PC-9 (cell line): ENCODE measurements at regions not wholly inside any gene's neighbourhood (a gene's known extent, or its start where the extent isn't known, plus 50 kb on each side); places are given as distances from the start of the nearest gene placed in this dataset.

Source experiments
- BruUV-seq: library from RNA; stranded (reverse); fragments of 400-500 nt; replicated peaks from 2 replicates; lab custom pipeline; 2021; lab: Mats Ljungman, UMichigan
- CTCF ChIA-PET: fragments of 300-600 bp; sonication (Branson Sonifier 250); formaldehyde crosslinking; loops from one replicate; lab custom pipeline; 2022; ENCODE audit warnings: antibody characterized with exemption; lab: Charles Lee
- POLR2A ChIA-PET: fragments of 300-600 bp; sonication (Branson Sonifier 250); formaldehyde crosslinking; loops from one replicate; lab custom pipeline; 2022; ENCODE audit warnings: antibody characterized with exemption; ENCODE audit not compliant: unreplicated experiment; lab: Charles Lee
- DNase-seq, 2 experiments: peaks; one replicate each; pipeline versions ENCODE4 v3.0.0 to v3.0.0-alpha.2; 2015 to 2022; ENCODE audit warnings: mixed read lengths in 1 of 2
- H2AFZ ChIP-seq: fragments of 200-600 bp; sonication (generic); 2 replicates; pipeline ENCODE4 v1.8.1; 2017; ENCODE audit warnings: antibody characterized with exemption
- H3F3A ChIP-seq: fragments of 200-600 bp; sonication (generic); 2 replicates; pipeline ENCODE4 v1.8.1; 2017; ENCODE audit warnings: antibody characterized with exemption, mild to moderate bottlenecking, low read depth; ENCODE audit not compliant: insufficient read depth
- H3K27ac ChIP-seq: fragments of 200-600 bp; sonication (generic); 2 replicates; pipeline ENCODE4 v1.6.1; 2016; ENCODE audit warnings: mixed run types
- H3K27me3 ChIP-seq: fragments of 200-600 bp; sonication (generic); 2 replicates; pipeline ENCODE4 v1.6.1; 2016; ENCODE audit warnings: low read depth, mixed run types; ENCODE audit not compliant: insufficient read depth
- H3K36me3 ChIP-seq: fragments of 200-600 bp; sonication (generic); 2 replicates; pipeline ENCODE4 v1.6.1; 2016; ENCODE audit warnings: low read depth, mixed run types
- H3K4me1 ChIP-seq: fragments of 200-600 bp; sonication (generic); replicated peaks from 2 replicates; pipeline ENCODE4 v1.6.1; 2016; ENCODE audit warnings: mixed run types; ENCODE audit not compliant: insufficient read depth
- H3K4me2 ChIP-seq: fragments of 200-600 bp; sonication (generic); 2 replicates; pipeline ENCODE4 v1.6.1; 2017; ENCODE audit warnings: mixed run types
- H3K4me3 ChIP-seq: fragments of 200-600 bp; sonication (generic); 2 replicates; pipeline ENCODE4 v1.6.1; 2016; ENCODE audit warnings: mixed run types
- H3K79me2 ChIP-seq: fragments of 200-600 bp; sonication (generic); 2 replicates; pipeline ENCODE4 v1.6.1; 2017; ENCODE audit warnings: low read depth, mixed run types
- H3K9me2 ChIP-seq: fragments of 200-600 bp; sonication (generic); 2 replicates; pipeline ENCODE4 v1.8.1; 2017; ENCODE audit warnings: mild to moderate bottlenecking; ENCODE audit not compliant: insufficient read depth
- H3K9me3 ChIP-seq: fragments of 200-600 bp; sonication (generic); 2 replicates; pipeline ENCODE4 v1.8.1; 2016; ENCODE audit warnings: low read depth; ENCODE audit not compliant: insufficient read depth
- H4K20me1 ChIP-seq: fragments of 200-600 bp; sonication (generic); 2 replicates; pipeline ENCODE4 v1.8.1; 2017; ENCODE audit not compliant: insufficient read depth
- EZH2 ChIP-seq: fragments of 200-600 bp; sonication (generic); IDR thresholded peaks from 2 replicates; pipeline ENCODE4 v1.8.0; 2017; ENCODE audit warnings: antibody characterized with exemption, low read depth
- intact Hi-C: fragments of 100-400 bp; cut with micrococcal nuclease; formaldehyde crosslinking; loops from one replicate; pipeline ENCODE4 v1.10.0; 2022; ENCODE audit not compliant: unreplicated experiment
- TF ChIP-seq, protein P1 (sequence below): fragments of 200-600 bp; sonication (generic); conservative IDR thresholded peaks from 2 replicates; pipeline ENCODE4 v1.6.1; 2017; ENCODE audit warnings: mixed run types, antibody characterized with exemption, mild to moderate bottlenecking, moderate library complexity

DNA sequence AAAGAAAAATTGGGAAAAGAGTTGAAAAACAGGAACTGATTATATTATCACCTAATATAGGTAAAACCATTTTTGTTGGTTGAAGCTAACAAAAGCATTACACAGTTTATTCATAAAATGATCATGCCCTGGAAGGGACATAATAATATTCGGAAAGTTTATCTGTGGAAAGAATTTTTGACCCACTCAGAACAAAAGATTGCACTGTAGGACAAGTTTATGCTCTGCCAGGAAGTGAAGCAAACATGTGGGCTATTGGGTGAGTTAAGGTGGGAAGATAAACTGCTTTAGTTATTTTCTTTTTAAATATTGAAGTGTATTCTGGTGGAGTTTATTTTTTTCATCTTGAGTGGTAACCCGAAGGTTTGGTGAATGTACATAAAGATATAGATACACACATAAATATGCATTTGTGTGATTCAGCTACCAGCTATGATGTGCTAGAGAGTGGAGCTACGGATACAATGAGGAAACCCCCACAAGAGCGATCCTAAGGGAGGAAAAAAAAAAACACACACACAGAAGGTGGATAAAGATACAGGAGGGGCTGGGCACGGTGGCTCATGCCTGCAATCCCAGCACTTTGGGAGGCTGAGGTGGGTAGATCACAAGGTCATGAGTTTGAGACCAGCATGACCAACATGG lies 506.4 kb upstream of the THBS1 start:
- no peak overlapping the region for H3K27ac ChIP-seq
- no peaks in the 10 kb centered on the region for H3K27me3 ChIP-seq
- no peaks in the 10 kb centered on the region for H3K79me2 ChIP-seq
- H3K9me3 ChIP-seq = no peaks in the 10 kb centered on the region
- H3K4me1 ChIP-seq = no peaks in the 10 kb centered on the region
- no peak overlapping the region for H3K4me2 ChIP-seq
- TF ChIP-seq EZH2 = no peak
- TF ChIP-seq, protein P1, sequence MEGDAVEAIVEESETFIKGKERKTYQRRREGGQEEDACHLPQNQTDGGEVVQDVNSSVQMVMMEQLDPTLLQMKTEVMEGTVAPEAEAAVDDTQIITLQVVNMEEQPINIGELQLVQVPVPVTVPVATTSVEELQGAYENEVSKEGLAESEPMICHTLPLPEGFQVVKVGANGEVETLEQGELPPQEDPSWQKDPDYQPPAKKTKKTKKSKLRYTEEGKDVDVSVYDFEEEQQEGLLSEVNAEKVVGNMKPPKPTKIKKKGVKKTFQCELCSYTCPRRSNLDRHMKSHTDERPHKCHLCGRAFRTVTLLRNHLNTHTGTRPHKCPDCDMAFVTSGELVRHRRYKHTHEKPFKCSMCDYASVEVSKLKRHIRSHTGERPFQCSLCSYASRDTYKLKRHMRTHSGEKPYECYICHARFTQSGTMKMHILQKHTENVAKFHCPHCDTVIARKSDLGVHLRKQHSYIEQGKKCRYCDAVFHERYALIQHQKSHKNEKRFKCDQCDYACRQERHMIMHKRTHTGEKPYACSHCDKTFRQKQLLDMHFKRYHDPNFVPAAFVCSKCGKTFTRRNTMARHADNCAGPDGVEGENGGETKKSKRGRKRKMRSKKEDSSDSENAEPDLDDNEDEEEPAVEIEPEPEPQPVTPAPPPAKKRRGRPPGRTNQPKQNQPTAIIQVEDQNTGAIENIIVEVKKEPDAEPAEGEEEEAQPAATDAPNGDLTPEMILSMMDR = no peak
- H3K4me3 ChIP-seq = no peak overlapping the region
- POLR2A ChIA-PET = no interaction called here
- DNase-seq = no peak
- no TSS peak for BruUV-seq
- no peaks in the 10 kb centered on the region for H3F3A ChIP-seq
- no peaks in the 10 kb centered on the region for H3K36me3 ChIP-seq
- no peaks in the 10 kb centered on the region for H4K20me1 ChIP-seq
- intact Hi-C loops = no loop called here
- H3K9me2 ChIP-seq = no peaks in the 10 kb centered on the region
- no peak overlapping the region for H2AFZ ChIP-seq
- CTCF ChIA-PET = no interaction called here

DNA sequence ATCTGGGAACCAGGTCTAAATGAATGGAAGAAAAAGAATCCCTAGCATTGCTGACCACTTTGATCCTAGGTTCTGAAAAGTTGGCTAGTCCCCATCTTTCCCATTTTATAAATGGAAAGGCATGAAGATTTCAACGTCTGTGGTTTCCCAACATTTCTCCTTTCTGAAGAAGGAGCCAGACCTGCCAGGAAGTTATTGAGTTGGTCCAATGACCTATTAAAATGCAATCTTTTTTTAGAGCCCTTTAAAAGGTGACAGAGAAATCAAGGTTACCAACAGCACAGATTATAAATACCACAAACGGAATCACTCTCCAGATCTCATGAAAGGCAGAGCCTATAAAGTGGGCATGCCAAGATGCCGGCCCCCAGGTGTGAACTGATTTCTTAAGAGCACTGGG lies 505.6 kb upstream of the THBS1 start:
- H3K79me2 ChIP-seq = no peaks in the 10 kb centered on the region
- no peak overlapping the region for H3K27ac ChIP-seq
- TF ChIP-seq, protein P1 = no peak
- no peak for TF ChIP-seq EZH2
- no peak overlapping the region for H2AFZ ChIP-seq
- no peak overlapping the region for H3K4me2 ChIP-seq
- H3K9me3 ChIP-seq = no peaks in the 10 kb centered on the region
- DNase-seq = no peak
- ChIA-PET POLR2A (no interaction called here), CTCF (no interaction called here)
- H4K20me1 ChIP-seq = no peaks in the 10 kb centered on the region
- BruUV-seq = no TSS peak
- H3K4me3 ChIP-seq = no peak overlapping the region
- no peaks in the 10 kb centered on the region for H3F3A ChIP-seq
- H3K9me2 ChIP-seq = no peaks in the 10 kb centered on the region
- intact Hi-C loops = no loop called here
- H3K36me3 ChIP-seq = no peaks in the 10 kb centered on the region
- no peaks in the 10 kb centered on the region for H3K4me1 ChIP-seq
- no peaks in the 10 kb centered on the region for H3K27me3 ChIP-seq

DNA sequence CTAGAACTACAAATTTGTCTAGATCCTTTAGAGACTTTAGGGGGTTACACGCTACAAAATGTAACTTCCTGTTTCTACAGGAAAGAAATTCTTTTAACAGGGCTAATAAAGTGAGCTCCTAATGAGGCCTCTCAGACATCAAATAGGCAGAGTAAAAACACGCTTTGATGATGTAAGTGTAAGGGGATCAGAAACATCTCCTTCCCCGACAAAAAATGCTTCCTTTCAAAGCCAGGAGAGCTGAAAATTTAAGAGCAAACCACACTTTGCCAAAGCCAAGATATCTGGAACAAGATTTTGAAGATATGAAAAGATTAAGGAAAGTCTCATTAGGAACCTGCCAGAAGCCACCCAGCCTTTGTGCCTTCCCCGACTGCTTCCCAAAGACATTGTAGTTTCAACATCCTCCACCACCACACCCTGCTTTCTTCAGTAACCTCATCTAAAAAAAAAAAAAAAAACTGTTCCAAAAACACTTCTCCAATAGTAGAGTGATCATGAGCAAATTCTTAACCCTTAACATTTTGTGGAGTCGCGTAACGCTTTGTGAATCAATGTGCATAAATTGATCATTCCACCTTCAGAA lies 505.0 kb upstream of the THBS1 start:
- Histone ChIP-seq H3K79me2 (no peaks in the 10 kb centered on the region), H3K36me3 (no peaks in the 10 kb centered on the region), H3K9me3 (no peaks in the 10 kb centered on the region), H3K9me2 (no peaks in the 10 kb centered on the region), H3K4me1 (no peaks in the 10 kb centered on the region), H3K27ac (no peak overlapping the region), H3K4me3 (no peak overlapping the region), H3K27me3 (no peaks in the 10 kb centered on the region), H2AFZ (no peak overlapping the region), H3K4me2 (no peak overlapping the region), H3F3A (no peaks in the 10 kb centered on the region), H4K20me1 (no peaks in the 10 kb centered on the region)
- no peak for TF ChIP-seq EZH2
- TF ChIP-seq, protein P1 = no peak
- ChIA-PET POLR2A (no interaction called here), CTCF (no interaction called here)
- no TSS peak for BruUV-seq
- intact Hi-C loops = no loop called here
- no peak for DNase-seq
